ENCODE measurements at regions not wholly inside any gene's neighbourhood (a gene's known extent, or its start where the extent isn't known, plus 50 kb on each side); places are given as distances from the start of the nearest gene placed in this dataset.

- TF ChIP-seq CTCF (IDR thresholded peaks at IDR 0.05; ENCODE audit: borderline replicate concordance, insufficient read depth, low read depth, low read length): no peak
- no peak overlapping the region for H3K4me3 ChIP-seq (ENCODE audit: low read depth, low read length)
Measured at GRCh38 chr4:107472265-107472948, 247.6 kb downstream of the PAPSS1 start.

DNA sequence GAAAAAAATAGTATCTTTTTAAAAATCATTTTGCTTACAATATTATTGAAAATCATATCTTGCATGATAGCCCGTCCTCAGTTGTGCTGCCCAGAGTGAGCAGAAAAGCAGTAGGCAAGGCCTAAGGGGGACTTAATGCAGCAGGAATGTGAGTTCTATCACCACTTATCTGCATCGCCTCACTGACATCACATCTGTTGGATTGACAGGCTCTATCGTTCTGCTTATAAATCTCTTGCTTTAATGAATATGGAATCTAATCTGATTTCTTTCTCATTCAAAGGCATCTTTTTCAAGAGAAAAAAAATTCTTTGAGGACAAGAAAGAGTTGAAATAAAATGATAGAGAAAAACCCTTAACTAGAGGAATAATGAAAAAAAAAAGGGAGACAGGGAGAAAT, 249.9 kb downstream of the PAPSS1 start:
- H3K4me3 ChIP-seq (ENCODE audit: low read depth, low read length): no peak overlapping the region
- no peak for TF ChIP-seq CTCF (IDR thresholded peaks at IDR 0.05; ENCODE audit: borderline replicate concordance, insufficient read depth, low read depth, low read length)

DNA sequence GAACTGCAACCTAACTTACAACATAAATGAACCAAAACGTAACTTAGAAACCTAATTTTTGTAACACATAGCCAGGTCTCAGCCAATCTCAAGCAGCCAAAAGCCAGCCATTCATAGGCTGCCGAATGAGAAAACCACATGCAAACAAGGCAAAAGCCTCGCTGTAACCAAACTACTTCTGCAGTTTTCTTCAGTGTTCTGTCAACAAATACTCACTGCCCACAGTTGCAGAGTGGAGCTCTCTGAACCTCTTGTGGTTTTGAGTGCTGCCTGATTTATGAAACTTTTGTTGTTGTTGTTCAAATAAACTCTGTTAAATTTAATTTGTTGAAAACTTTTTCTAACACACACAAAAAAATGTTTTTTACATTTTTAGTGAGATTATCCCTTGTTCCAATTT, 251.2 kb downstream of the PAPSS1 start:
- no peak for TF ChIP-seq CTCF (IDR thresholded peaks at IDR 0.05; ENCODE audit: borderline replicate concordance, insufficient read depth, low read depth, low read length)
- H3K4me3 ChIP-seq (ENCODE audit: low read depth, low read length): no peak overlapping the region

DNA sequence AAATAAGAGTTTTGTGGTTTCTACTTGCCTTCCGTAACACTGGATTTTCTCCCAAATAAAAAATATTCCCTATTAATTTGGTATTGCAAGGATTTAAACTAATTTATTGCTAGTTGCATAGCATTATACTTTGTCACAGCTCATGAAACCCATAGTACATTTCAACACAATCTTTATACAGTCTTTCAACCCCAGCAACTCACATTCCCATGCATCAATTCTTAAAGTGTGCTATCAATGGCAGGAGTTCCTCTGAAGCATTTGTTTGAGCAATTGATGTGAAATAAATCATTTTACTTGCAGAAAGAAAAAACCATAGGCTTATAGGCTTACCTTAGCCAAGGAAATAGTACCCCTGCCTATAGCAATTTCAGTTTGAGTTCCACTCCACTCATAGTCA, 251.9 kb downstream of the PAPSS1 start:
- no peak overlapping the region for H3K4me3 ChIP-seq (ENCODE audit: low read depth, low read length)
- no peak for TF ChIP-seq CTCF (IDR thresholded peaks at IDR 0.05; ENCODE audit: borderline replicate concordance, insufficient read depth, low read depth, low read length)

DNA sequence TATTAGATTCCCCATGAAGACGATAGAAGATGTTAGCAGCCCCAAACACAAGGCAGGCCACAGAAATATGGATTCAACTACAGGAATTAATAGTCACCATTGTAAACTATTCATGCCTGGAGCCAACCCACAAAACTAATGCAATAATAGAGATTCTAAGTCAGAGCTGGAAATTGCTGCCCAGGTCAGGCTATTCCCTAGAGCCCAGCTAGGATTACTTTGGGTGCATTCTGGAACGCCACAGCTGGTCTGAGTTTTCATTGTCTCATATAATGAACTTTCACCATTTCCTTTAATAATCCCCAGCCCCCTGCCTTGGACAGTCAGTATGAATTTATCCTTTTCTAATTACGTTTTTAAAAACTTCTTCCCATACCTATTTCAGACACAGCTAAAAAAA, 252.6 kb downstream of the PAPSS1 start:
- H3K4me3 ChIP-seq (ENCODE audit: low read depth, low read length): no peak overlapping the region
- TF ChIP-seq CTCF (IDR thresholded peaks at IDR 0.05; ENCODE audit: borderline replicate concordance, insufficient read depth, low read depth, low read length): no peak

GRCh38 chr4:107458194-107458593, 261.8 kb downstream of the PAPSS1 start:
- no peak for TF ChIP-seq CTCF (IDR thresholded peaks at IDR 0.05; ENCODE audit: borderline replicate concordance, insufficient read depth, low read depth, low read length)
- H3K4me3 ChIP-seq (ENCODE audit: low read depth, low read length): no peak overlapping the region

GRCh38 chr4:107453987-107454386, 266.0 kb downstream of the PAPSS1 start:
- no peak for TF ChIP-seq CTCF (IDR thresholded peaks at IDR 0.05; ENCODE audit: borderline replicate concordance, insufficient read depth, low read depth, low read length)
- H3K4me3 ChIP-seq (ENCODE audit: low read depth, low read length): no peak overlapping the region

Measured in GM12875 (cell line).